Stimulated activated CD4-positive, alpha-beta T cell treated with anti-CD3 and anti-CD28 coated beads, Interleukin-1b, Interleukin-23, amount 100 ng/mL, for 24 hours (primary cell): ENCODE measurements at regions not wholly inside any gene's neighbourhood (a gene's known extent, or its start where the extent isn't known, plus 50 kb on each side); places are given as distances from the start of the nearest gene placed in this dataset.
"Not testable (repeated sequence)": the region's sequence is repeated elsewhere in the genome, so short reads cannot be mapped to it uniquely, and the experiment has no call there.

Experiments used
- DNase-seq, 4 experiments: peaks; one replicate each; pipeline ENCODE4 v3.0.0-alpha.2; 2020; ENCODE audit warnings: low read depth in 4 of 4, low spot score in 1 of 4

- no peak for DNase-seq
These were observed 51.9 kb upstream of the NMUR2 start for GRCh38 chr5:152456815-152457443.

- DNase-seq = no peak
These were observed 57.1 kb upstream of the NMUR2 start for GRCh38 chr5:152462021-152462721.

- no peak for DNase-seq
These were observed 59.0 kb upstream of the NMUR2 start for GRCh38 chr5:152464048-152464447.

- DNase-seq = no peak
These were observed 60.1 kb upstream of the NMUR2 start for GRCh38 chr5:152465140-152465539.

GRCh38 chr5:152466085-152466745 is 61.1 kb upstream of the NMUR2 start:
- no peak for DNase-seq

- no peak for DNase-seq
These were observed 65.1 kb upstream of the NMUR2 start for GRCh38 chr5:152470167-152470566.

GRCh38 chr5:152472083-152472482 is 67.0 kb upstream of the NMUR2 start:
- no peak for DNase-seq

- no peak for DNase-seq
These were observed 69.9 kb upstream of the NMUR2 start for GRCh38 chr5:152474961-152475360.

GRCh38 chr5:152477536-152477935 is 72.5 kb upstream of the NMUR2 start:
- DNase-seq = no peak

- DNase-seq = not testable (repeated sequence)
These were observed 74.8 kb upstream of the NMUR2 start for GRCh38 chr5:152479866-152480265.

GRCh38 chr5:152480677-152481076 is 75.6 kb upstream of the NMUR2 start:
- not testable (repeated sequence) for DNase-seq

- no peak for DNase-seq
These were observed 82.1 kb upstream of the NMUR2 start for GRCh38 chr5:152487130-152487529.

- no peak for DNase-seq
These were observed 83.8 kb upstream of the NMUR2 start for GRCh38 chr5:152488869-152489268.

GRCh38 chr5:152499814-152500535 is 94.9 kb upstream of the NMUR2 start:
- DNase-seq = no peak

GRCh38 chr5:152501294-152501693 is 96.2 kb upstream of the NMUR2 start:
- no peak for DNase-seq

- no peak for DNase-seq
These were observed 98.1 kb upstream of the NMUR2 start for GRCh38 chr5:152503206-152503605.

GRCh38 chr5:152505442-152506042 is 100.5 kb upstream of the NMUR2 start:
- DNase-seq = peak; percentile 2 to 6 (median 5)

- no peak for DNase-seq
These were observed 106.0 kb upstream of the NMUR2 start for GRCh38 chr5:152511120-152511519.

GRCh38 chr5:152511531-152512132 is 106.6 kb upstream of the NMUR2 start:
- no peak for DNase-seq

GRCh38 chr5:152514827-152515397 is 109.8 kb upstream of the NMUR2 start:
- DNase-seq = no peak

- no peak for DNase-seq
These were observed 118.9 kb upstream of the NMUR2 start for GRCh38 chr5:152523964-152524363.
